Skin epidermis (tissue), 12 donors: ENCODE measurements at regions not wholly inside any gene's neighbourhood (a gene's known extent, or its start where the extent isn't known, plus 50 kb on each side); places are given as distances from the start of the nearest gene placed in this dataset.
"Not testable (repeated sequence)": the region's sequence is repeated elsewhere in the genome, so short reads cannot be mapped to it uniquely, and the experiment has no call there.

ENCODE experiments used
- H3K27ac ChIP-seq, 21 experiments: fragments of 200-600 bp; sonication (generic) in 11 of 21; one replicate each; pipeline ENCODE4 v1.5.0; 2020; ENCODE audit warnings: mild to moderate bottlenecking in 3 of 21, inconsistent platforms in 2 of 21, moderate library complexity in 2 of 21
- H3K4me3 ChIP-seq, 7 experiments: fragments of 200-600 bp; sonication (generic) in 2 of 7; one replicate each; pipeline ENCODE4 v1.5.0; 2020; ENCODE audit warnings: inconsistent platforms in 2 of 7, mild to moderate bottlenecking in 2 of 7, moderate library complexity in 1 of 7

- Histone ChIP-seq H3K27ac (no peak overlapping the region), H3K4me3 (no peak overlapping the region)
Measured at GRCh38 chr6:141439513-141439912, 693.2 kb upstream of the GJE1 start.

GRCh38 chr6:141437685-141438084 lies 695.0 kb upstream of the GJE1 start:
- no peak overlapping the region for H3K4me3 ChIP-seq
- H3K27ac ChIP-seq = no peak overlapping the region

- Histone ChIP-seq H3K4me3 (no peak overlapping the region), H3K27ac (no peak overlapping the region)
Measured at GRCh38 chr6:141437011-141437410, 695.7 kb upstream of the GJE1 start.

- Histone ChIP-seq H3K4me3 (no peak overlapping the region), H3K27ac (no peak overlapping the region)
Measured at GRCh38 chr6:141426400-141426980, 706.2 kb upstream of the GJE1 start.

GRCh38 chr6:141421378-141421777 lies 711.3 kb upstream of the GJE1 start:
- H3K4me3 ChIP-seq = no peak overlapping the region
- no peak overlapping the region for H3K27ac ChIP-seq

GRCh38 chr6:141418076-141418475 lies 714.6 kb upstream of the GJE1 start:
- H3K27ac ChIP-seq = no peak overlapping the region

GRCh38 chr6:141415896-141416295 lies 716.8 kb upstream of the GJE1 start:
- no peak overlapping the region for H3K27ac ChIP-seq
- H3K4me3 ChIP-seq = no peak overlapping the region

More at GRCh38 chr6:141418076-141418475, 714.6 kb upstream of the GJE1 start:
- no peak overlapping the region for H3K4me3 ChIP-seq

GRCh38 chr6:141413196-141413595 lies 719.5 kb upstream of the GJE1 start:
- Histone ChIP-seq H3K4me3 (no peak overlapping the region), H3K27ac (no peak overlapping the region)

- no peak overlapping the region for H3K4me3 ChIP-seq
- no peak overlapping the region for H3K27ac ChIP-seq
Measured at GRCh38 chr6:141406761-141407160, 726.0 kb upstream of the GJE1 start.

- H3K27ac ChIP-seq = no peak overlapping the region
Measured at GRCh38 chr6:141403827-141404226, 728.9 kb upstream of the GJE1 start.

GRCh38 chr6:141403103-141403502 lies 729.6 kb upstream of the GJE1 start:
- Histone ChIP-seq H3K27ac (no peak overlapping the region), H3K4me3 (no peak overlapping the region)

More at GRCh38 chr6:141403827-141404226, 728.9 kb upstream of the GJE1 start:
- no peak overlapping the region for H3K4me3 ChIP-seq

GRCh38 chr6:141402489-141402888 lies 730.2 kb upstream of the GJE1 start:
- H3K27ac ChIP-seq = no peak overlapping the region

GRCh38 chr6:141401851-141402250 lies 730.9 kb upstream of the GJE1 start:
- no peak overlapping the region for H3K4me3 ChIP-seq
- no peak overlapping the region for H3K27ac ChIP-seq

More at GRCh38 chr6:141402489-141402888, 730.2 kb upstream of the GJE1 start:
- H3K4me3 ChIP-seq = no peak overlapping the region

- Histone ChIP-seq H3K27ac (no peak overlapping the region), H3K4me3 (no peak overlapping the region)
Measured at GRCh38 chr6:141401168-141401567, 731.6 kb upstream of the GJE1 start.

- no peak overlapping the region for H3K27ac ChIP-seq
- H3K4me3 ChIP-seq = no peak overlapping the region
Measured at GRCh38 chr6:141398949-141399348, 733.8 kb upstream of the GJE1 start.

GRCh38 chr6:141395443-141396008 lies 737.2 kb upstream of the GJE1 start:
- Histone ChIP-seq H3K27ac (no peak overlapping the region), H3K4me3 (no peak overlapping the region)

- H3K4me3 ChIP-seq = no peak overlapping the region
- H3K27ac ChIP-seq = no peak overlapping the region
Measured at GRCh38 chr6:141394565-141395051, 738.1 kb upstream of the GJE1 start.

GRCh38 chr6:141394125-141394536 lies 738.6 kb upstream of the GJE1 start:
- Histone ChIP-seq H3K27ac (no peak overlapping the region), H3K4me3 (no peak overlapping the region)

GRCh38 chr6:141393405-141394124 lies 739.2 kb upstream of the GJE1 start:
- H3K4me3 ChIP-seq = no peak overlapping the region

GRCh38 chr6:141391135-141391534 lies 741.6 kb upstream of the GJE1 start:
- H3K27ac ChIP-seq, H3K4me3 ChIP-seq: not testable (repeated sequence)

More at GRCh38 chr6:141393405-141394124, 739.2 kb upstream of the GJE1 start:
- no peak overlapping the region for H3K27ac ChIP-seq

GRCh38 chr6:141388666-141389065 lies 744.1 kb upstream of the GJE1 start:
- H3K27ac ChIP-seq = no peak overlapping the region
- H3K4me3 ChIP-seq = no peak overlapping the region
